ENCODE measurements at regions not wholly inside any gene's neighbourhood (a gene's known extent, or its start where the extent isn't known, plus 50 kb on each side); places are given as distances from the start of the nearest gene placed in this dataset.

- no peaks in the 10 kb centered on the region for H3K36me3 ChIP-seq (ENCODE audit: control insufficient read depth, insufficient read depth, low read length)
- H3K4me3 ChIP-seq (ENCODE audit: low read length) = no peak overlapping the region
- Mint-ChIP-seq H3K27ac (no peak overlapping the region), H3K4me1 (peaks cover 11% of the 10 kb centered on the region), H3K9me3 (no peaks in the 10 kb centered on the region), H3K36me3 (ENCODE audit: low read depth) (no peaks in the 10 kb centered on the region), H3K4me3 (no peak overlapping the region), H3K27me3 (ENCODE audit: insufficient read depth) (peaks cover 16% of the 10 kb centered on the region)
- H3K9me3 ChIP-seq (ENCODE audit: control insufficient read depth, low read length) = no peaks in the 10 kb centered on the region
- TF ChIP-seq CTCF (conservative IDR thresholded peaks at IDR 0.05) = no peak
- DNase-seq = no peak
- peaks cover 7% of the 10 kb centered on the region for H3K4me1 ChIP-seq (ENCODE audit: control insufficient read depth, insufficient read depth, low read length)
- 95 to 98% methylated on average over 6 to 9 of the region's 9 CpGs for whole genome bisulfite sequencing, 2 experiments (ENCODE audit: insufficient coverage in 1 of 2, insufficient read length in 1 of 2)
- H3K27me3 ChIP-seq (ENCODE audit: control insufficient read depth, insufficient read depth, low read length, poor library complexity, severe bottlenecking) = no peaks in the 10 kb centered on the region
- no peak overlapping the region for H3K9ac ChIP-seq (ENCODE audit: extremely low read depth, low read length, poor library complexity, severe bottlenecking)
- H3K27ac ChIP-seq (ENCODE audit: low read depth, low read length) = no peak overlapping the region
Observed at GRCh38 chr5:174572591-174572990, 151.8 kb upstream of the MSX2 start.

GRCh38 chr5:174573221-174573994, 151.0 kb upstream of the MSX2 start:
- TF ChIP-seq CTCF (conservative IDR thresholded peaks at IDR 0.05) = no peak
- no peak for DNase-seq
- H3K4me3 ChIP-seq (ENCODE audit: low read length) = no peak overlapping the region
- peaks cover 7% of the 10 kb centered on the region for H3K4me1 ChIP-seq (ENCODE audit: control insufficient read depth, insufficient read depth, low read length)
- H3K9ac ChIP-seq (ENCODE audit: extremely low read depth, low read length, poor library complexity, severe bottlenecking) = no peak overlapping the region
- no peaks in the 10 kb centered on the region for H3K27me3 ChIP-seq (ENCODE audit: control insufficient read depth, insufficient read depth, low read length, poor library complexity, severe bottlenecking)
- Mint-ChIP-seq H3K36me3 (ENCODE audit: low read depth) (no peaks in the 10 kb centered on the region), H3K4me3 (no peak overlapping the region), H3K27ac (no peak overlapping the region), H3K9me3 (no peaks in the 10 kb centered on the region), H3K27me3 (ENCODE audit: insufficient read depth) (peaks cover 16% of the 10 kb centered on the region), H3K4me1 (peaks cover 11% of the 10 kb centered on the region)
- no peaks in the 10 kb centered on the region for H3K9me3 ChIP-seq (ENCODE audit: control insufficient read depth, low read length)
- 83 to 100% methylated on average over 4 to 14 of the region's 14 CpGs for WGBS, 2 experiments (ENCODE audit: insufficient coverage in 1 of 2, insufficient read length in 1 of 2)
- no peaks in the 10 kb centered on the region for H3K36me3 ChIP-seq (ENCODE audit: control insufficient read depth, insufficient read depth, low read length)
- H3K27ac ChIP-seq (ENCODE audit: low read depth, low read length) = no peak overlapping the region

- Histone ChIP-seq H3K9me3 (ENCODE audit: control insufficient read depth, low read length) (no peaks in the 10 kb centered on the region), H3K4me1 (ENCODE audit: control insufficient read depth, insufficient read depth, low read length) (peaks cover 7% of the 10 kb centered on the region), H3K9ac (ENCODE audit: extremely low read depth, low read length, poor library complexity, severe bottlenecking) (no peak overlapping the region), H3K36me3 (ENCODE audit: control insufficient read depth, insufficient read depth, low read length) (no peaks in the 10 kb centered on the region), H3K27ac (ENCODE audit: low read depth, low read length) (no peak overlapping the region), H3K4me3 (ENCODE audit: low read length) (no peak overlapping the region), H3K27me3 (ENCODE audit: control insufficient read depth, insufficient read depth, low read length, poor library complexity, severe bottlenecking) (no peaks in the 10 kb centered on the region)
- Mint-ChIP-seq H3K27me3 (ENCODE audit: insufficient read depth) (peaks cover 11% of the 10 kb centered on the region), H3K4me3 (no peak overlapping the region), H3K36me3 (ENCODE audit: low read depth) (no peaks in the 10 kb centered on the region), H3K4me1 (peaks cover 11% of the 10 kb centered on the region), H3K27ac (no peak overlapping the region), H3K9me3 (no peaks in the 10 kb centered on the region)
- DNase-seq = no peak
- WGBS, 2 experiments (ENCODE audit: insufficient coverage in 1 of 2, insufficient read length in 1 of 2) = 73 to 93% methylated on average over 2 of the region's 2 CpGs
- no peak for TF ChIP-seq CTCF (conservative IDR thresholded peaks at IDR 0.05)
Observed at GRCh38 chr5:174575043-174575442, 149.3 kb upstream of the MSX2 start.

Data from endodermal cell (in vitro differentiated cells).